DMS 273 treated with DMSO at 0.1 percent for 48 hours (cell line): ENCODE measurements at regions not wholly inside any gene's neighbourhood (a gene's known extent, or its start where the extent isn't known, plus 50 kb on each side); places are given as distances from the start of the nearest gene placed in this dataset.
"Not testable (repeated sequence)": the region's sequence is repeated elsewhere in the genome, so short reads cannot be mapped to it uniquely, and the experiment has no call there.

ENCODE experiments used
- DNase-seq: peaks from one replicate; lab custom pipeline; 2025; lab: John Stamatoyannopoulos, UW

DNA sequence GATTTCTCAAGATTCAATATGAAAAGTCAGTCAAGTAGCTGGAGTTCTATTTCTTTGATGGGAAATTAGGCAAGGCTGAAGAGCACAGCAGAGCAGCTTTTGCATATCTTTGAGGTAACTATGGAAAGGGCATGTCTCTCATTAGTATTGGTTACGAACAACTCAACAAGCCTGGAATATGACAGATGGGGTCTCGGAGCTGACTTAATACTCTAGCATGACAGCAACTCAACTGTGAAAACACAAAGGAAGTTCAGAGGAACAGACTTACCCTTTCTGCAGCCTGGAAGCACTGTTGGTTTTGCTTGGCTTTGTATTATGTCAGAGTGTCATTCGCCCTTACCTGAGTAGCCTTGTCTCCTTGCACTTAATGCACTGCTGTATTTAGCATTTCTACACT is 79.9 kb upstream of the AADAT start:
- DNase-seq: no peak

DNA sequence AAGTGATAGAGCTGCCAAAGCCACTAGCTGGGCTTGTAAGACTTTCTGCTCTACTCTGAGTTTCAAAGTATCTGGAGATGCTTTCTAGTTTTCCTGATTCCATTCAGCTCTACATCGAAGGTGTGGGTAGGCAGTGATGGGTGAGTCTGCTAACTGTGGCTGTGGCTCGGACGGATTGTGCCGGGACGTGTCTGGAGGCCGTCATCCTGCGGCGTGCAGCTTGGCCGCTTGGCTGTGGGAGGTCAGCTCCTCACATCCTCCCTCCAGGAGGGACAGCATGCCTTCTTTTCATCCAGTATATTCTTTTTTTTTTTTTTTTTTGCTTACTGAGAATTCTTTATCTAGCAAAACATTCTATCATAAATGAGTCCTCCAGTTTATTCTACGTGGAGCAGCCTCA is 77.9 kb upstream of the AADAT start:
- DNase-seq: no peak

DNA sequence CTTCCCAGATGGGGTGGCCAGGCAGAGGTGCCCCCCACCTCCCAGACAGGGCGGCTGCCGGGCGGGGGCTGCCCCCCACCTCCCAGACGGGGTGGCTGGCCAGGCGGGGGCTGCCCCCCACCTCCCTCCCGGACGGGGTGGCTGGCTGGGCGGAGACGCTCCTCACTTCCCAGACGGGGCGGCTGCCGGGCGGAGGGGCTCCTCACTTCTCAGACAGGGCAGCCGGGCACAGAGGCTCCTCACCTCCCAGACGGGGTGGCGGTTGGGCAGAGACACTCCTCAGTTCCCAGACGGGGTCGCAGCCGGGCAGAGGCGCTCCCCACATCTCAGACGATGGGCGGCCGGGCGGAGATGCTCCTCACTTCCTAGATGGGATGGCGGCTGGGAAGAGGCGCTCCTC is 76.4 kb upstream of the AADAT start:
- not testable (repeated sequence) for DNase-seq

DNA sequence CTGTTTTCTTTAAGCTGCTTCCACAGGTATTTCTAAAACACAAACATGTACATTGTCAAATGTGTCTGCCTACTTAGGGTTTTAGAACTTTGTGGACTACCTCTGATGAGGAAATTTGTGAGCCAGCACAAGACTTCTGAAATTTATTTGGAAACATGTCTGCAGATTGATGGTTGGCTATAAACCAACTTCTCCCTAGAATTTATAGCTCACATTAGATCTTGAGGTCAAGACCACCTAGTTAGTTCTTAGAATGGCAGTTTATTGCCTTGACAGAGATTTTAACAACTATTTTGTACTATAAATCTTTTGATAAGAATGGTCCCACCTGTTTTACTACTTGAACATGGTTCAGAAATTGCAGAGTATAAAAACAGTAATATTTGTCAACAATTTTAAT is 72.7 kb upstream of the AADAT start:
- DNase-seq: no peak

DNA sequence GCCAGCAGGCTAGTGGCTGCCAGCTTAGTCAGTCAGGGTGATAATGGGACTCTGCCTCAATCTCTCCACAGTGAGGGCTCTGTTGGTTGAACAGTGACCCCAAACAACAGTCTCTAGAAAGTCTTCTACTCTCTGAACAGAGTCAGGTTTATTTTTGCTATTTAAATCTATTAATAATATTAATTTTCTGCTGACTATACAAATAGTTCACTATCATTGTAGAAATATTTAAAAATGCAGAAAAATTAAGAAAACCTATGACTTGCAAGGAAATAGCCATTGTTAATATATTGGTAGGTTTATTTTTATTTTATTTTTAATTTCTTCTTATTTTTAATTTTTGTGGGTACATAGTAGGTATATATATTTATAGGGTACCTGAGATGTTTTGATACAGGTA is 67.9 kb upstream of the AADAT start:
- no peak for DNase-seq

DNA sequence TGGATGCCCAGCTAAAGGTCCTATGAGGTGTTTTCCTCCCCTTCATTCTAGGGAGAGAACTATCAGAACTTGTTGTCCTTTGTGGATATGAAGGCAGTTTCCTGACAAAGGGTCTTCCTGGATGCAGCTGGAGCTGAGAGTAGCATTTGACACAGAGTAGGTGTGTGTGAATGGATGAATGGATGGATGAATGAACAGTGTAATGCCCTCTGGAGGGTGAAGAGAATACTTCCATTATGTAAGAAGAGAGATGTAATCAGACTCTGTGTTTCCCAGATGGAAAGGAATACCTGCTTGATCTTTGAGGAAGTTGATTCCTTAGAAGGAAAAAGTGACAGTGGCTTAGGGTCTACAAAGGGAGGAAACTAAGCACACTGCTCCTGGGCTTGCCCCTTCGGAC is 55.4 kb upstream of the AADAT start:
- no peak for DNase-seq

DNA sequence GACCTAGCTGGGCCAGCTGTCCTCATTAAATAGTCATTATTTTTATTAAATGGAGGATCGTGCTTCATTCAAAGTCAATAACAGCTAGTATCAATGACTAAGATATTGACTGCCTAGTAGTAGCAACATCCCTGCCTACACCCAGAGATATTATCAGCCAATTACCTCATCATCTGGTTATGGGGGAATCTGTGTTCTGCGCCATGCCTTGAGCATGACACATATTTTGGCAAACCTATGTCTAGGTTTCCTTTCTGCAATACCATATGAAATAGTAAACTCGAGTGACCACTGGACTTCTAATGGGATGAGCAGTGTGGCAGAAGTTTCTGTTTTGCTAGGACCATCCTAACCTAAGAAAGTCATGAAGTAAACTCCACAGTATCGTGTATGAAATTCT is 50.0 kb upstream of the AADAT start:
- no peak for DNase-seq
